ENCODE measurements at regions not wholly inside any gene's neighbourhood (a gene's known extent, or its start where the extent isn't known, plus 50 kb on each side); places are given as distances from the start of the nearest gene placed in this dataset.

DNA sequence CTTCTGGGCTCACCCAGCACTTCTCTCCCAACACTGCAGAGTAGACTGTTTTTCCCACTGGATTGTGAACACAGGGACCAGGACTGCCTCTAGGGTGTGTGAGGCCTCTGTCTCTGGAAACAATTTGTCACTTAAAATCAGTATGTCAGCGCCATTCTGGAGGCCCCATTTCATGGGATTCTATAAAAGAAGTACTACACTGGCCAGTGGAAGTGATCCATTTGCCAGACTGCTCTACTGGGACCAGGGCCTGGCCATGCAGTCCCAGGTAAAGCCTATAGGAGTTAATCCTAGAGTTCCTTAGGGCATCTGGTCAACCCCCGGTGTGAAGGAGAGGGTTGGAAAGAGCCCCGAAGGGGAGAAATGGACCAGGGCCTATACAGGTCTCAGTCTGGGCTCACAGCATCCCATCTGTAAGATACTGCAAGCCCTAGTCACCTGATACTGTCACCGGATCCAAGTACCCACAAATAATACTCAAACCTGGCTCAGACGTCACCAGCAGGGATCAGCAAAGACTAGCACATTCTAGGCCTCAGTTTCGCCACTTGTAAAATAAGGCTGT, 245.0 kb downstream of the FOXD2 start:
- Histone ChIP-seq H3K9ac (ENCODE audit: control insufficient read depth, extremely low read depth, insufficient read depth, low read length) (no peak overlapping the region), H3K4me1 (ENCODE audit: control insufficient read depth, extremely low read depth, insufficient read depth, low read length) (no peaks in the 10 kb centered on the region), H3K9me3 (ENCODE audit: control insufficient read depth, low read depth, low read length) (no peaks in the 10 kb centered on the region), H4K20me1 (ENCODE audit: control insufficient read depth, extremely low read depth, insufficient read depth, low read length) (no peaks in the 10 kb centered on the region), H3K9me1 (ENCODE audit: control insufficient read depth, extremely low read depth, insufficient read depth, low read length) (no peaks in the 10 kb centered on the region), H2AFZ (ENCODE audit: control insufficient read depth, low read length) (no peak overlapping the region), H3K79me2 (ENCODE audit: control insufficient read depth, insufficient read depth, low read length) (no peaks in the 10 kb centered on the region), H3K36me3 (ENCODE audit: control insufficient read depth in 2 of 2, extremely low read depth in 1 of 2, insufficient read depth in 2 of 2, low read length in 2 of 2) (no peaks in the 10 kb centered on the region), H3K4me3 (ENCODE audit: control insufficient read depth in 2 of 3, extremely low read depth in 1 of 3, insufficient read depth in 2 of 3, low read depth in 1 of 3, low read length in 3 of 3) (no peak overlapping the region), H3K4me2 (ENCODE audit: control insufficient read depth, extremely low read depth, insufficient read depth, low read depth, low read length) (no peak overlapping the region), H3K27ac (ENCODE audit: control insufficient read depth, insufficient read depth, low read length) (no peak overlapping the region), H3K27me3 (ENCODE audit: control insufficient read depth, extremely low read depth, insufficient read depth, low read length) (no peaks in the 10 kb centered on the region)
- FAIRE-seq (no peak), DNase-seq (ENCODE audit: low read depth, low spot score) (no peak)
- TF ChIP-seq EZH2 (IDR thresholded peaks at IDR 0.05; ENCODE audit: low read length) = no peak
- TF ChIP-seq, protein P1, sequence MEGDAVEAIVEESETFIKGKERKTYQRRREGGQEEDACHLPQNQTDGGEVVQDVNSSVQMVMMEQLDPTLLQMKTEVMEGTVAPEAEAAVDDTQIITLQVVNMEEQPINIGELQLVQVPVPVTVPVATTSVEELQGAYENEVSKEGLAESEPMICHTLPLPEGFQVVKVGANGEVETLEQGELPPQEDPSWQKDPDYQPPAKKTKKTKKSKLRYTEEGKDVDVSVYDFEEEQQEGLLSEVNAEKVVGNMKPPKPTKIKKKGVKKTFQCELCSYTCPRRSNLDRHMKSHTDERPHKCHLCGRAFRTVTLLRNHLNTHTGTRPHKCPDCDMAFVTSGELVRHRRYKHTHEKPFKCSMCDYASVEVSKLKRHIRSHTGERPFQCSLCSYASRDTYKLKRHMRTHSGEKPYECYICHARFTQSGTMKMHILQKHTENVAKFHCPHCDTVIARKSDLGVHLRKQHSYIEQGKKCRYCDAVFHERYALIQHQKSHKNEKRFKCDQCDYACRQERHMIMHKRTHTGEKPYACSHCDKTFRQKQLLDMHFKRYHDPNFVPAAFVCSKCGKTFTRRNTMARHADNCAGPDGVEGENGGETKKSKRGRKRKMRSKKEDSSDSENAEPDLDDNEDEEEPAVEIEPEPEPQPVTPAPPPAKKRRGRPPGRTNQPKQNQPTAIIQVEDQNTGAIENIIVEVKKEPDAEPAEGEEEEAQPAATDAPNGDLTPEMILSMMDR (optimal IDR thresholded peaks at IDR 0.05 in 1 of 3, IDR thresholded peaks at IDR 0.05 in 1 of 3, conservative IDR thresholded peaks at IDR 0.05 in 1 of 3; ENCODE audit: extremely low read depth in 1 of 3, insufficient read depth in 2 of 3, low read length in 3 of 3) = no peak
- dilution Hi-C loops (cut with MboI; ENCODE audit: extremely low pct_ligation_motif_present, low sequenced_read_pairs) = no loop called here

DNA sequence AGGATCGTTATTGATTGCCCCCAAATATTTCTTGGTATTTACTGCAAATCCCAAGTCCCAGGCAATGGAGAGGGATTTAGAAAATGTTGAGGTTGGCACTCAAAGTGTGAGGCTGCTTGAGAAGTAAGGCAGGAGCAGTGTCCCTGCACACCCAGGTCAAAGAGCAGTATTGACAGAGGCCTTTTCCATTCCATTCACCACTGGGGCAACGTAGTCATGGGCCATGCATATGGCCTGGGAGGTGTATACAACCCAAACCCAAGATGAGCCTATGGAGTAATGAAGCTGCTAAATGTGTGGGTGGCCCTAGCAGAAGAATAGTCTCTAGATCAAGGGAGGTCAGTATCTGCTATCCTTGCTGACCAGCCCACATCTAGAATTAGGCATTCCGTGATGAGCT, 245.6 kb downstream of the FOXD2 start:
- H3K4me2 ChIP-seq (ENCODE audit: control insufficient read depth, extremely low read depth, insufficient read depth, low read depth, low read length) = no peak overlapping the region
- H3K79me2 ChIP-seq (ENCODE audit: control insufficient read depth, insufficient read depth, low read length) = no peaks in the 10 kb centered on the region
- DNase-seq (ENCODE audit: low read depth, low spot score) = no peak
- H4K20me1 ChIP-seq (ENCODE audit: control insufficient read depth, extremely low read depth, insufficient read depth, low read length) = no peaks in the 10 kb centered on the region
- no peaks in the 10 kb centered on the region for H3K9me3 ChIP-seq (ENCODE audit: control insufficient read depth, low read depth, low read length)
- no peak overlapping the region for H2AFZ ChIP-seq (ENCODE audit: control insufficient read depth, low read length)
- H3K27ac ChIP-seq (ENCODE audit: control insufficient read depth, insufficient read depth, low read length) = no peak overlapping the region
- H3K9ac ChIP-seq (ENCODE audit: control insufficient read depth, extremely low read depth, insufficient read depth, low read length) = no peak overlapping the region
- TF ChIP-seq, protein P1 (optimal IDR thresholded peaks at IDR 0.05 in 1 of 3, IDR thresholded peaks at IDR 0.05 in 1 of 3, conservative IDR thresholded peaks at IDR 0.05 in 1 of 3; ENCODE audit: extremely low read depth in 1 of 3, insufficient read depth in 2 of 3, low read length in 3 of 3) = no peak
- no peak for TF ChIP-seq EZH2 (IDR thresholded peaks at IDR 0.05; ENCODE audit: low read length)
- dilution Hi-C loops (cut with MboI; ENCODE audit: extremely low pct_ligation_motif_present, low sequenced_read_pairs) = no loop called here
- H3K4me3 ChIP-seq (ENCODE audit: control insufficient read depth in 2 of 3, extremely low read depth in 1 of 3, insufficient read depth in 2 of 3, low read depth in 1 of 3, low read length in 3 of 3) = no peak overlapping the region
- H3K9me1 ChIP-seq (ENCODE audit: control insufficient read depth, extremely low read depth, insufficient read depth, low read length) = no peaks in the 10 kb centered on the region
- no peak for FAIRE-seq
- H3K4me1 ChIP-seq (ENCODE audit: control insufficient read depth, extremely low read depth, insufficient read depth, low read length) = no peaks in the 10 kb centered on the region
- no peaks in the 10 kb centered on the region for H3K36me3 ChIP-seq (ENCODE audit: control insufficient read depth in 2 of 2, extremely low read depth in 1 of 2, insufficient read depth in 2 of 2, low read length in 2 of 2)
- H3K27me3 ChIP-seq (ENCODE audit: control insufficient read depth, extremely low read depth, insufficient read depth, low read length) = no peaks in the 10 kb centered on the region
